Naive B cell (primary cell): ENCODE measurements at regions not wholly inside any gene's neighbourhood (a gene's known extent, or its start where the extent isn't known, plus 50 kb on each side); places are given as distances from the start of the nearest gene placed in this dataset.

Experiments
- ATAC-seq, 2 donors: fragments of 150-1000 bp; cut with Tn5 transposase; 2 replicates each; pipeline ENCODE4 v1.10.0; 2021; ENCODE audit warnings: low read depth in 2 of 2, mild to moderate bottlenecking in 2 of 2, moderate library complexity in 2 of 2
- DNase-seq: peaks from one replicate; pipeline ENCODE4 v3.0.0; 2022
- H3K27ac Mint-ChIP-seq, 6 donors: one replicate each; pipeline ENCODE4 v1.8.0; 2020 to 2022; ENCODE audit warnings: mild to moderate bottlenecking in 6 of 6, mixed read lengths in 6 of 6, moderate library complexity in 5 of 6, inconsistent platforms in 2 of 6
- H3K27me3 Mint-ChIP-seq, 3 donors: one replicate each; pipeline ENCODE4 v1.8.0; 2021 to 2022; ENCODE audit warnings: mixed read lengths in 3 of 3, mild to moderate bottlenecking in 1 of 3
- H3K36me3 Mint-ChIP-seq, 2 donors: one replicate each; pipeline ENCODE4 v1.8.0; 2020 to 2022; ENCODE audit warnings: mixed read lengths in 2 of 2, inconsistent platforms in 1 of 2, mild to moderate bottlenecking in 1 of 2
- H3K4me1 Mint-ChIP-seq, 3 donors: one replicate each; pipeline ENCODE4 v1.8.0; 2020 to 2022; ENCODE audit warnings: mixed read lengths in 3 of 3, inconsistent platforms in 1 of 3, mild to moderate bottlenecking in 1 of 3, moderate library complexity in 1 of 3
- H3K4me3 Mint-ChIP-seq, 8 donors: one replicate each; pipeline ENCODE4 v1.8.0; 2020 to 2022; ENCODE audit warnings: mild to moderate bottlenecking in 8 of 8, mixed read lengths in 8 of 8, moderate library complexity in 8 of 8, inconsistent platforms in 2 of 8
- H3K9me3 Mint-ChIP-seq, 7 donors: one replicate each; pipeline ENCODE4 v1.8.0; 2020 to 2022; ENCODE audit warnings: mixed read lengths in 7 of 7, mild to moderate bottlenecking in 5 of 7, inconsistent platforms in 2 of 7, moderate library complexity in 1 of 7

DNA sequence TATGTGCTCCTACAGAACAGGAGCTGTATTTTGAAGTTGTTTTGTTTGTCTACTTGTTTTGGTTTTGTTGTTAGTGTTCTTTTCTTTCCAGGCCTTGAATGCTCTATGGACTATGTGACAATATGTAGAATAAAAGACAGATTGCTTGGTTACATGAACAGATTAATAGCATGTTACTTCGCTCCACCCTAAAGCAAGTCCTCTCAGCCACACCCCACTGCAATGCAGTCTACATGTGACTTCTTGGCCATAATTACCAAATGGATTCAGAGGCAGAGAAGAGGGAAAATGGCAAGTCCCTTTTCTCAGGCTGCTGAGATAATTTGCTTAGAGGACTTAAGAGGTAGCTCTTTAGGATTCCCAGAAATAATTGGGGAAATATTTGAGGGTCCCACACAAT lies 123.2 kb upstream of the CYP1B1 start:
- Mint-ChIP-seq H3K4me3 (no peak overlapping the region), H3K4me1 (no peaks in the 10 kb centered on the region), H3K27me3 (peaks cover 28 to 49% (median 40%) of the 10 kb centered on the region in 3 donors), H3K27ac (no peak overlapping the region), H3K36me3 (no peaks in the 10 kb centered on the region), H3K9me3 (no peaks in the 10 kb centered on the region)
- DNase-seq: no peak
- ATAC-seq: no peak

DNA sequence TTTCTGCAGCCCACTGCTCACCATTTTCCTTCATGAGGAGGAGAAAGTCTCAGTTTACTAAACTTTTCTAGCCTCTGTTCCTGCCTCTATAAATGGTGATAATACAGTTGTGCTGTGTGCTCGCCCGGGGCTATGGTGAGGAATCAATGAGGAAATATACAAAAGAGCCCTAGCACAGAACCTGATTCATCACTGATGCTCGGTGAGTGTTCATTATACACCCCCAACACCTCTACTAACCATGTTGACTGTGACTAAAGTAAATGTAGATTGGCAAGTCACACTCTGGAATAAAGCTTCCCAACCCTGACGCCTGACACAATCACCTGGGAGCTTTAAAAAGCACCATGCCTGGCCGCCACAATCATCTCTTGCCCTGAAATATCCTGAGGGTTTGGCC lies 118.8 kb upstream of the CYP1B1 start:
- no peaks in the 10 kb centered on the region for H3K36me3 Mint-ChIP-seq
- no peak for ATAC-seq
- H3K27me3 Mint-ChIP-seq: peaks cover 20 to 33% (median 24%) of the 10 kb centered on the region in 3 donors
- no peaks in the 10 kb centered on the region for H3K4me1 Mint-ChIP-seq
- H3K4me3 Mint-ChIP-seq: no peak overlapping the region
- no peak overlapping the region for H3K27ac Mint-ChIP-seq
- no peak for DNase-seq
- H3K9me3 Mint-ChIP-seq: no peaks in the 10 kb centered on the region

DNA sequence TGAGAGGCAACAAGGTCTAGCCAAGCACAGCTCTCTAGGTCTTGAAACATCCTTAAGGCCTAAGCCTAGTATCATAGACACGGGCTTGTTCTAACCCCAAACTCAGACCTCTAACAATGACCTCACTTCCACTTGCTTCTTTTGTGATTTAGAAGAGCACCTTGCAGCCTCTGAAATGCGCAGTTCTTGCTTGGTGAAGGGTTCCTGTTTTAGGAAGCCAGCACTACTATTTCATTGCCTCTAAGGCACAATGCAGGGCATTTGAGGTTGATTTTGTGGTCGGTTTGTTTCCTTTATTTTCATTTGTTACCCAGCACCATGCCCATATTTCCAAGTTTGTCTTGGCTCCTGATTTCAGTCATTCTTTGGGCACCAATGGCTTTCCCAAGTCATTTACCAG lies 117.0 kb upstream of the CYP1B1 start:
- no peaks in the 10 kb centered on the region for H3K4me1 Mint-ChIP-seq
- H3K9me3 Mint-ChIP-seq: no peaks in the 10 kb centered on the region
- H3K4me3 Mint-ChIP-seq: no peak overlapping the region
- peaks cover 16 to 20% (median 17%) of the 10 kb centered on the region in 3 donors for H3K27me3 Mint-ChIP-seq
- DNase-seq (no peak), ATAC-seq (no peak)
- H3K36me3 Mint-ChIP-seq: no peaks in the 10 kb centered on the region
- H3K27ac Mint-ChIP-seq: no peak overlapping the region

DNA sequence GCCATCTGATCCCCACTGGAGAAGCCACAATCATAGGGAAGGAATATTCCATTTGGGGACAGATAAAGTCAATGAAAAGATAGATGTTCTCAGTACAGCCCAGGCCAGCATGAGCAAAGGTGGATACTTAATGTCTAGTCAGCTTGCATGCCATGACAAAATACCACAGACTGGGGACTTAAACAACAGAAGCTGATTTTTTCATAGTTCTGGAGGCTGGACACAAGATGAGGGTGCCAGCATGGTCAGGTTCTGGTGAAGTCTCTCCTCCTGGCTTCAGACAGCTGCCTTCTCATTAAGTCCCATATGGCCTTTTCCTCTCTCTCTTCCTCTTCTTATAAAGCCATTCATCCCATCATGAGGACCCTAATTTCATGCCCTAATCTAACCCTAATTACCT lies 116.1 kb upstream of the CYP1B1 start:
- no peaks in the 10 kb centered on the region for H3K4me1 Mint-ChIP-seq
- H3K4me3 Mint-ChIP-seq: no peak overlapping the region
- peaks cover 14 to 23% (median 20%) of the 10 kb centered on the region in 3 donors for H3K27me3 Mint-ChIP-seq
- DNase-seq: no peak
- H3K27ac Mint-ChIP-seq: no peak overlapping the region
- ATAC-seq: no peak
- H3K36me3 Mint-ChIP-seq: no peaks in the 10 kb centered on the region
- no peaks in the 10 kb centered on the region for H3K9me3 Mint-ChIP-seq

GRCh38 chr2:38191516-38191915 lies 115.6 kb upstream of the CYP1B1 start:
- no peak for DNase-seq
- peaks cover 17 to 25% (median 20%) of the 10 kb centered on the region in 3 donors for H3K27me3 Mint-ChIP-seq
- H3K4me1 Mint-ChIP-seq: no peaks in the 10 kb centered on the region
- H3K9me3 Mint-ChIP-seq: no peaks in the 10 kb centered on the region
- no peak overlapping the region for H3K4me3 Mint-ChIP-seq
- no peaks in the 10 kb centered on the region for H3K36me3 Mint-ChIP-seq
- ATAC-seq: no peak
- no peak overlapping the region for H3K27ac Mint-ChIP-seq

GRCh38 chr2:38190542-38191218 lies 114.7 kb upstream of the CYP1B1 start:
- no peaks in the 10 kb centered on the region for H3K9me3 Mint-ChIP-seq
- no peak for ATAC-seq
- H3K4me3 Mint-ChIP-seq: no peak overlapping the region
- H3K27ac Mint-ChIP-seq: no peak overlapping the region
- no peaks in the 10 kb centered on the region for H3K36me3 Mint-ChIP-seq
- DNase-seq: no peak
- peaks cover 17 to 25% (median 20%) of the 10 kb centered on the region in 3 donors for H3K27me3 Mint-ChIP-seq
- peaks cover 0 to 4% (median 0%) of the 10 kb centered on the region in 3 donors for H3K4me1 Mint-ChIP-seq

DNA sequence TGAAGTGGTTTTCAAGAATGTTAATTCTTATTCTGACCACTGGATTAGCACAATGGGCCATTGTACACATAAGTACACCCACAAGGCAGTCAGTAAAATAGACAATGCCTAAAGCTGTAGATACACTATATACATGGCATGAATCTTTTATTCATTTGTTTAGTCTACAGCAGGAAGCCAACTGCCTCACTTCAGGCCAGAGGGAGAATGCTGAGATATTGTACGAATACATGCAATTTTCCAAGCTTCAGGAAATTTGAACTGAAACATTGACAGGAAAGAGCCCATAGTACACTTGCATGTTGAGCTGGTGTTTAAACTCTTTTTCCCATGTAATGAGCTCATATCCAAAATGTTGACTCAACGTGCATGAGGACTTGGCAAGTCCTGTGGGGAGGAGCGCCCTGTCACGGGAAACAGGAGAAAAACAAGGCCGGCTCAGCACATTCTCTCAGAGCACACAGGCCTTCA lies 111.6 kb upstream of the CYP1B1 start:
- no peak overlapping the region for H3K27ac Mint-ChIP-seq
- H3K4me3 Mint-ChIP-seq: no peak overlapping the region
- DNase-seq (no peak), ATAC-seq (no peak)
- H3K9me3 Mint-ChIP-seq: peaks cover 0 to 6% (median 0%) of the 10 kb centered on the region in 7 donors
- peaks cover 6 to 9% (median 9%) of the 10 kb centered on the region in 3 donors for H3K4me1 Mint-ChIP-seq
- H3K36me3 Mint-ChIP-seq: no peaks in the 10 kb centered on the region
- peaks cover 4 to 28% (median 18%) of the 10 kb centered on the region in 3 donors for H3K27me3 Mint-ChIP-seq

DNA sequence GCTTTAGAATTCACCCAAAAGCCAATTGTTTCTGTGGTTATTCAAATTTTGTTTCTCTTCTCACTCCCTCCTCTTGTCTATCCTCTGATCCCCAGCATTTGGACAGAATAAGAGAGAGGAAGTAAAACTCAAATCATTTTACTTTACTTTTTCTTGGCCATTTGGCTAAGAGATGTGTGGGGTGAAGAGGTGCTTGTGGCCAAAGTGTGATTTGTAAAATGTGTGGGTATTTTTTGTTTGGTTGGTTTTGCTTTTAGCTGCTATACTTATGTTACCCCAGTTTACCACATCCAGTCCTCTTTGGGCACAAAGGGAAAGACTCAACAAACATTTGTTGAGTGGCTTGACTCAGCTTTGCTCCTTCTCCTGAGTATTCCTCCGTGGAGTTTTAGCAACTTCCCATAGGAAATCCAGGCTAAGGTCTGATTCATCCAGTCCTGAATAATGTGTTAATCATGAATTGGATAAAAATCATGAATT lies 109.1 kb upstream of the CYP1B1 start:
- Mint-ChIP-seq H3K9me3 (peaks cover 0 to 6% (median 0%) of the 10 kb centered on the region in 7 donors), H3K4me1 (peaks cover 6 to 9% (median 9%) of the 10 kb centered on the region in 3 donors), H3K27me3 (peaks cover 4 to 28% (median 28%) of the 10 kb centered on the region in 3 donors), H3K27ac (no peak overlapping the region), H3K4me3 (no peak overlapping the region), H3K36me3 (no peaks in the 10 kb centered on the region)
- ATAC-seq (no peak), DNase-seq (no peak)

DNA sequence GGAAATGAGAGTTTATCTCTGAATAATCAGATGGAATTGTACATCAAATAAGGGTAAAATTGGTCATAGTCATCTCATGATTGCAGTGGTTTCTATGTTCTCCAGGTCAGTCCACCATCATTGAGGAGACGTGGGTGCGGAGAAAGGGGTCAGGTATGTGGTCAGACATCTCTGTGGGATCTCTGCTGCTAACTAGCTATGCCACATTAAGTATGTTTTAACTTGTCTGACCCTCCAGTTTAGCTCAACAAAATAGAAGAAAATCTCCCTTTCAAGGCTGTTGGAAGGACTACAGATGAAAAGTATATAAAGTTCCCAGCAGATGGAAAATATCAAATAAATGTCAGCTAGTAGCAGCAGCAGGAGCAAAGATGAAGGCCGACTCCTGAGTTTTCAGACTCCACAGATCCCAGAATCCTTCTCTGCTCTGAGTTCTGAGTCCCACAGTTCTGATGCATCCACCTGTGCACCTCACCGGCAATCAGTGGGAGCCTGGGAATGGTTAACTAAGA lies 106.6 kb upstream of the CYP1B1 start:
- Mint-ChIP-seq H3K4me1 (peaks cover 6 to 15% (median 9%) of the 10 kb centered on the region in 3 donors), H3K27me3 (peaks cover 9 to 33% (median 31%) of the 10 kb centered on the region in 3 donors), H3K27ac (no peak overlapping the region), H3K4me3 (no peak overlapping the region), H3K9me3 (peaks cover 0 to 11% (median 0%) of the 10 kb centered on the region in 7 donors), H3K36me3 (no peaks in the 10 kb centered on the region)
- no peak for ATAC-seq
- DNase-seq: no peak

DNA sequence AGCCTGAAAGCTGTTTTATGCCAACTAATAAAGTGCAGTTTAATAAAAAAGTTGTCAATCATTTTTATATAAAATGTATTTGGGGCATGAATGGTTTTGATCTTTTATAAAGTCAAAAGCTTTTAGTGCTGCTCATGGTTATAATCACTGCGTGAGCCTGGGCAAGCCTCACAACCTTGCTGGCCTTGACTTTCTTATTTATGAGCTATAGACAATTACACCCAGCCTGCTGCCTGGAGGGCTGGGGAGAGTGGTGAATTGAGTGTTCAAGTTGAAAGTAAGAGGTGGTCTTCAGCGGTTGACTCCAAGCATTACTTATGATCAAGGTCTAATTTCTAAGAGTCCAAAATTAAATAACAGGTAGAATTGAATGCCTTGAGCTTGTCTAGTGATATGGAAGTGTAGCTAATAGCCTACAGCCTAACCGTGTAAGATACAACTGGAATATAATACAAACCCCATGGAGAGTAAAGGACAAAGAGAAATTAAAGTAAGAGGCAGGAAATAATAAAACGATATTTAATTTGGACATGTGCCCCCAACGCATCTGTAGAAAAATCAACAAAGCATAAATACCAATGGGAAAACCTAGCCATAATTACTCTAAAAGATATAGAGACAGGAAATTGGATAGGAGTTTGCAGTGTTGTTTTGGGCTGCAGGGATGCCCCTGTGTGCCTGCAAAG lies 106.0 kb upstream of the CYP1B1 start:
- H3K27ac Mint-ChIP-seq: no peak overlapping the region
- DNase-seq (no peak), ATAC-seq (no peak)
- no peaks in the 10 kb centered on the region for H3K36me3 Mint-ChIP-seq
- H3K4me3 Mint-ChIP-seq: no peak overlapping the region
- peaks cover 6 to 15% (median 9%) of the 10 kb centered on the region in 3 donors for H3K4me1 Mint-ChIP-seq
- peaks cover 8 to 33% (median 30%) of the 10 kb centered on the region in 3 donors for H3K27me3 Mint-ChIP-seq
- peaks cover 0 to 11% (median 0%) of the 10 kb centered on the region in 7 donors for H3K9me3 Mint-ChIP-seq

DNA sequence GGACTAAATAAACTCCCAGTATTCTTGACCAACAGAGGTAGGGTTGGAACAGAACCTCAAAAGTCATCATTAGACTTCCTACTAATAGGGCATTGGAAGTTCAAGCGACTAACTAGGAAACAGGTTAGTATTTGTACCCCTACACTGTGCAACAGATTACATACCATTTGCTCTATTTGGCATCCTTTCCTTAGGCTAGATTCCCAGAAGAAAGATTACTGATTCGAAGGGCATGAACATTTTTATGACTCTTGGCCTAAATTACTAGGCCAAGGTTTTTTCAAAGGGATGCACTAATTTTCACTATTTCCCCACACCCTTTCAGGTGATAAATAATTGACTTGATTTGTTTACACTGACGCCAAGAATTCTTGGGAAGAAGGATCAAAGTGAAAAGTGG lies 104.8 kb upstream of the CYP1B1 start:
- peaks cover 5 to 15% (median 6%) of the 10 kb centered on the region in 3 donors for H3K4me1 Mint-ChIP-seq
- H3K27ac Mint-ChIP-seq: no peak overlapping the region
- H3K27me3 Mint-ChIP-seq: peaks cover 5 to 33% (median 30%) of the 10 kb centered on the region in 3 donors
- H3K4me3 Mint-ChIP-seq: no peak overlapping the region
- DNase-seq (no peak), ATAC-seq (no peak)
- no peaks in the 10 kb centered on the region for H3K36me3 Mint-ChIP-seq
- peaks cover 0 to 11% (median 0%) of the 10 kb centered on the region in 7 donors for H3K9me3 Mint-ChIP-seq

GRCh38 chr2:38178556-38179419 lies 102.8 kb upstream of the CYP1B1 start:
- no peak for ATAC-seq
- Mint-ChIP-seq H3K27me3 (peaks cover 14 to 43% (median 27%) of the 10 kb centered on the region in 3 donors), H3K4me3 (no peak overlapping the region), H3K9me3 (peaks cover 0 to 5% (median 0%) of the 10 kb centered on the region in 7 donors), H3K36me3 (no peaks in the 10 kb centered on the region), H3K27ac (no peak overlapping the region), H3K4me1 (peaks cover 0 to 6% (median 0%) of the 10 kb centered on the region in 3 donors)
- no peak for DNase-seq

- Mint-ChIP-seq H3K4me3 (no peak overlapping the region), H3K4me1 (peaks cover 0 to 6% (median 0%) of the 10 kb centered on the region in 3 donors), H3K36me3 (no peaks in the 10 kb centered on the region), H3K27me3 (peaks cover 14 to 43% (median 27%) of the 10 kb centered on the region in 3 donors), H3K9me3 (peaks cover 0 to 5% (median 0%) of the 10 kb centered on the region in 7 donors), H3K27ac (peak overlapping the region in 1 of 6 donors; percentile 13)
- ATAC-seq: no peak
- no peak for DNase-seq
Observed at GRCh38 chr2:38178119-38178518, 102.2 kb upstream of the CYP1B1 start.
